Colon (tissue), 2 donors: ENCODE measurements at regions not wholly inside any gene's neighbourhood (a gene's known extent, or its start where the extent isn't known, plus 50 kb on each side); places are given as distances from the start of the nearest gene placed in this dataset.

Experiments used
- FAIRE-seq: peaks from 2 replicates; lab custom pipeline; 2012; peaks lifted over from hg19 to GRCh38; lab: Jason Lieb, UNC
- donor health status: control.
- donor health status: control.

GRCh38 chr2:236499691-236500578 is 69.7 kb upstream of the ACKR3 start:
- no peak for FAIRE-seq

GRCh38 chr2:236501026-236501425 is 68.6 kb upstream of the ACKR3 start:
- no peak for FAIRE-seq

- FAIRE-seq, result no peak
Measured at GRCh38 chr2:236501531-236501930, 68.1 kb upstream of the ACKR3 start.

- FAIRE-seq, result no peak
Measured at GRCh38 chr2:236503100-236503499, 66.5 kb upstream of the ACKR3 start.

GRCh38 chr2:236503583-236503982 is 66.0 kb upstream of the ACKR3 start:
- no peak for FAIRE-seq

GRCh38 chr2:236505041-236505440 is 64.6 kb upstream of the ACKR3 start:
- no peak for FAIRE-seq

GRCh38 chr2:236505648-236506047 is 64.0 kb upstream of the ACKR3 start:
- no peak for FAIRE-seq

GRCh38 chr2:236507393-236508085 is 62.1 kb upstream of the ACKR3 start:
- no peak for FAIRE-seq

- no peak for FAIRE-seq
Measured at GRCh38 chr2:236508466-236508865, 61.2 kb upstream of the ACKR3 start.

- no peak for FAIRE-seq
Measured at GRCh38 chr2:236510034-236510433, 59.6 kb upstream of the ACKR3 start.

GRCh38 chr2:236511266-236511665 is 58.4 kb upstream of the ACKR3 start:
- no peak for FAIRE-seq

- FAIRE-seq, result no peak
Measured at GRCh38 chr2:236512267-236512666, 57.4 kb upstream of the ACKR3 start.

- FAIRE-seq, result no peak
Measured at GRCh38 chr2:236512902-236513435, 56.7 kb upstream of the ACKR3 start.

GRCh38 chr2:236513956-236514355 is 55.7 kb upstream of the ACKR3 start:
- no peak for FAIRE-seq

GRCh38 chr2:236516708-236517107 is 52.9 kb upstream of the ACKR3 start:
- FAIRE-seq, result no peak

- FAIRE-seq, result no peak
Measured at GRCh38 chr2:236517251-236518031, 52.2 kb upstream of the ACKR3 start.
